HG02885 (cell line): ENCODE measurements at regions not wholly inside any gene's neighbourhood (a gene's known extent, or its start where the extent isn't known, plus 50 kb on each side); places are given as distances from the start of the nearest gene placed in this dataset.

ENCODE experiments used
- ATAC-seq: cut with Tn5 transposase; IDR thresholded peaks from one replicate; pipeline ENCODE4 v1.9.1; 2021; ENCODE audit warnings: mild to moderate bottlenecking; ENCODE audit not compliant: unreplicated experiment, poor library complexity

GRCh38 chr22:48661984-48662383 is 1165.7 kb downstream of the BRD1 start:
- ATAC-seq = no peak

GRCh38 chr22:48660790-48661740 is 1166.6 kb downstream of the BRD1 start:
- ATAC-seq = no peak

- no peak for ATAC-seq
Measured at GRCh38 chr22:48660104-48660789, 1167.4 kb downstream of the BRD1 start.

- ATAC-seq = no peak
Measured at GRCh38 chr22:48659404-48659996, 1168.2 kb downstream of the BRD1 start.

- ATAC-seq = no peak
Measured at GRCh38 chr22:48658871-48659270, 1168.8 kb downstream of the BRD1 start.

GRCh38 chr22:48658246-48658645 is 1169.4 kb downstream of the BRD1 start:
- no peak for ATAC-seq

GRCh38 chr22:48654492-48654891 is 1173.2 kb downstream of the BRD1 start:
- no peak for ATAC-seq

- ATAC-seq = no peak
Measured at GRCh38 chr22:48653929-48654328, 1173.7 kb downstream of the BRD1 start.

GRCh38 chr22:48653306-48653705 is 1174.4 kb downstream of the BRD1 start:
- ATAC-seq = no peak

GRCh38 chr22:48652796-48653195 is 1174.9 kb downstream of the BRD1 start:
- ATAC-seq = no peak

GRCh38 chr22:48651981-48652538 is 1175.6 kb downstream of the BRD1 start:
- ATAC-seq = no peak

- no peak for ATAC-seq
Measured at GRCh38 chr22:48651036-48651890, 1176.4 kb downstream of the BRD1 start.

GRCh38 chr22:48650323-48651035 is 1177.2 kb downstream of the BRD1 start:
- ATAC-seq = no peak

GRCh38 chr22:48649466-48649865 is 1178.2 kb downstream of the BRD1 start:
- no peak for ATAC-seq

GRCh38 chr22:48649031-48649430 is 1178.6 kb downstream of the BRD1 start:
- no peak for ATAC-seq

GRCh38 chr22:48647606-48648515 is 1179.8 kb downstream of the BRD1 start:
- ATAC-seq = no peak

- no peak for ATAC-seq
Measured at GRCh38 chr22:48647051-48647450, 1180.6 kb downstream of the BRD1 start.

GRCh38 chr22:48646216-48646925 is 1181.3 kb downstream of the BRD1 start:
- no peak for ATAC-seq
